T-cell (primary cell): ENCODE measurements at regions not wholly inside any gene's neighbourhood (a gene's known extent, or its start where the extent isn't known, plus 50 kb on each side); places are given as distances from the start of the nearest gene placed in this dataset.

Source experiments
- ATAC-seq, 4 experiments: fragments of 200-7000 bp in 3 of 4; fragments of 150-1000 bp in 1 of 4; cut with Tn5 transposase; replicated peaks in 1 of 4; 1 replicate in 3 of 4; 2 replicates in 1 of 4; pipeline ENCODE4 v1.10.0; 2021; ENCODE audit warnings: moderate library complexity in 3 of 4, mild to moderate bottlenecking in 2 of 4, moderate number of reproducible peaks in 1 of 4
- CTCF ChIA-PET, 2 donors: fragments of 300-600 bp; sonication (Branson Sonifier 250); formaldehyde crosslinking; loops; one replicate each; lab custom pipeline; 2022; ENCODE audit warnings: antibody characterized with exemption in 2 of 2; lab: Charles Lee
- POLR2A ChIA-PET, 2 donors: fragments of 300-600 bp; sonication (Branson Sonifier 250); formaldehyde crosslinking; loops; one replicate each; lab custom pipeline; 2022; ENCODE audit warnings: antibody characterized with exemption in 2 of 2; lab: Charles Lee
- DNase-seq, 35 experiments: peaks; one replicate each; pipeline versions ENCODE4 v3.0.0 to v3.0.0-alpha.2; 2013 to 2023
- H3K27ac ChIP-seq: one replicate; pipeline ENCODE4 v1.5.1; 2013; ENCODE audit warnings: low read length
- H3K27me3 ChIP-seq, 2 experiments: replicated peaks in 1 of 2; 1 replicate in 1 of 2; 2 replicates in 1 of 2; pipeline versions ENCODE4 v1.6.1 to v1.7.0; 2013; ENCODE audit warnings: low read length in 1 of 2, mixed read lengths in 1 of 2; ENCODE audit not compliant: control insufficient read depth in 2 of 2, insufficient read depth in 2 of 2; ENCODE audit errors: extremely low read depth in 1 of 2
- H3K36me3 ChIP-seq, 2 donors: 1 replicate in 1 of 2; 2 replicates in 1 of 2; pipeline versions ENCODE4 v1.6.1 to v1.7.0; 2013; ENCODE audit warnings: low read length in 1 of 2; ENCODE audit not compliant: control insufficient read depth in 2 of 2, insufficient read depth in 1 of 2; ENCODE audit errors: extremely low read depth in 1 of 2
- H3K4me1 ChIP-seq, 2 experiments: 1 replicate in 1 of 2; 2 replicates in 1 of 2; pipeline versions ENCODE4 v1.6.1 to v1.7.0; 2013; ENCODE audit warnings: low read length in 2 of 2, mixed read lengths in 1 of 2; ENCODE audit not compliant: insufficient read depth in 2 of 2, control insufficient read depth in 1 of 2; ENCODE audit errors: extremely low read depth in 1 of 2
- H3K4me3 ChIP-seq, 2 donors: 1 replicate in 1 of 2; 2 replicates in 1 of 2; pipeline versions ENCODE4 v1.5.1 to v1.7.0; 2013; ENCODE audit warnings: mild to moderate bottlenecking in 2 of 2, low read length in 1 of 2, moderate library complexity in 1 of 2; ENCODE audit not compliant: control insufficient read depth in 1 of 2; ENCODE audit errors: extremely low read depth in 1 of 2
- H3K9me3 ChIP-seq: 2 replicates; pipeline ENCODE4 v1.7.0; 2013
- H3K27ac Mint-ChIP-seq, 2 donors: one replicate each; pipeline ENCODE4 v1.8.0; 2020 to 2021; ENCODE audit warnings: mild to moderate bottlenecking in 2 of 2, mixed read lengths in 2 of 2
- H3K27me3 Mint-ChIP-seq, 2 donors: one replicate each; pipeline ENCODE4 v1.8.0; 2021 to 2022; ENCODE audit warnings: mixed read lengths in 2 of 2
- H3K36me3 Mint-ChIP-seq: one replicate; pipeline ENCODE4 v1.8.0; 2021; ENCODE audit warnings: mixed read lengths
- H3K4me1 Mint-ChIP-seq, 3 donors: one replicate each; pipeline ENCODE4 v1.8.0; 2020 to 2022; ENCODE audit warnings: mixed read lengths in 3 of 3, mild to moderate bottlenecking in 1 of 3
- H3K4me3 Mint-ChIP-seq, 3 donors: one replicate each; pipeline ENCODE4 v1.8.0; 2020 to 2022; ENCODE audit warnings: mild to moderate bottlenecking in 3 of 3, mixed read lengths in 3 of 3, moderate library complexity in 3 of 3
- H3K9me3 Mint-ChIP-seq, 3 donors: one replicate each; pipeline ENCODE4 v1.8.0; 2020 to 2022; ENCODE audit warnings: mixed read lengths in 3 of 3
- WGBS: methylation state at CpG from one replicate; pipeline ENCODE4 v1.1.5; 2013; ENCODE audit warnings: missing lambda C conversion rate; ENCODE audit not compliant: insufficient coverage; 5-methylcytosine and 5-hydroxymethylcytosine counted together

DNA sequence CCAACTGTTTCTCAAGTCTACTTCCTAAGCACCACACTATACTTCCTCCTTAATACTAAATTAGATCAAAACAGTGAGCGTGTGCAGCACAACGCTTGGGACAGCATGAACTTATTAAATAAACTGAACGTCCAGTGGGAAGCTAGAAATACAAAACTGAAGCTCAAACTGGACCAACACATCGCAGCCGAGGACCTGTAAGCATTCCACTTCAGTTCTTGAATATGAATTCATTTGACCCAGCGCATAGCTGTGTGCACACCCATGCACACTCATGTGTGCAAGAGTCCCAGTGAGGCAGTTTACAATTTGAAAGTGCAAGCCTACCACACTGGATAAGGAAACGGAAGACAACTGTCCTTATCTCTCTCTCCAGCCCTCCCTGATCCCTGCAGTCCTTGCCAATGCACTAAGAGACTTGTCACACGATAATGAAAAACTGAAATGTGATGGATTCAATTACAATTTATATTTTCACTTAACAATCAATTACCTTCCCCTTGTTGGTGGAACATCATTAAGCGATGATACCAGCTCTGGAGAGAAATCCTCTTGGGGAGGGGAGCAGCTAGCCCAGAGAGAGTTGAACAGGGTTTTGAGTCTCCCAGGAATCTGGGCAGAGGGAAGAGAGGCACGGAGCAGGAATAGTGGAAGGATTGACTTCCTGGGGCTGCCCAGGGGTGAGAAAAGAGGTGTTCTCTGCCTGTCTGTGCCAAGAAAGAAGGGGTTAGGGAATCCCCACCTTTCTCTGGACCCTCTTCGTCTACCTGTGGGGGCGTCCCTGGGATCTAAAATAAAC lies 186.5 kb upstream of the KLHL29 start:
- WGBS: 79% methylated on average over 10 of the region's 12 CpGs
- ATAC-seq (no peak), DNase-seq (no peak)
- Histone ChIP-seq H3K27ac (no peak overlapping the region), H3K27me3 (no peaks in the 10 kb centered on the region), H3K4me1 (no peaks in the 10 kb centered on the region), H3K36me3 (no peaks in the 10 kb centered on the region), H3K9me3 (no peaks in the 10 kb centered on the region), H3K4me3 (no peak overlapping the region)
- Mint-ChIP-seq H3K4me3 (no peak overlapping the region), H3K36me3 (no peaks in the 10 kb centered on the region), H3K4me1 (no peaks in the 10 kb centered on the region), H3K27ac (no peak overlapping the region), H3K27me3 (peaks cover 1 to 9% of the 10 kb centered on the region in 2 donors), H3K9me3 (peaks cover 0 to 11% (median 8%) of the 10 kb centered on the region in 3 donors)
- CTCF ChIA-PET: interaction anchor here in 1 of 2 donors (0.6 kb wide), 1 partner anchor 15 kb away, joined by 3 read pairs; no protein-coding TSS in a partner anchor
- POLR2A ChIA-PET: no interaction called here

DNA sequence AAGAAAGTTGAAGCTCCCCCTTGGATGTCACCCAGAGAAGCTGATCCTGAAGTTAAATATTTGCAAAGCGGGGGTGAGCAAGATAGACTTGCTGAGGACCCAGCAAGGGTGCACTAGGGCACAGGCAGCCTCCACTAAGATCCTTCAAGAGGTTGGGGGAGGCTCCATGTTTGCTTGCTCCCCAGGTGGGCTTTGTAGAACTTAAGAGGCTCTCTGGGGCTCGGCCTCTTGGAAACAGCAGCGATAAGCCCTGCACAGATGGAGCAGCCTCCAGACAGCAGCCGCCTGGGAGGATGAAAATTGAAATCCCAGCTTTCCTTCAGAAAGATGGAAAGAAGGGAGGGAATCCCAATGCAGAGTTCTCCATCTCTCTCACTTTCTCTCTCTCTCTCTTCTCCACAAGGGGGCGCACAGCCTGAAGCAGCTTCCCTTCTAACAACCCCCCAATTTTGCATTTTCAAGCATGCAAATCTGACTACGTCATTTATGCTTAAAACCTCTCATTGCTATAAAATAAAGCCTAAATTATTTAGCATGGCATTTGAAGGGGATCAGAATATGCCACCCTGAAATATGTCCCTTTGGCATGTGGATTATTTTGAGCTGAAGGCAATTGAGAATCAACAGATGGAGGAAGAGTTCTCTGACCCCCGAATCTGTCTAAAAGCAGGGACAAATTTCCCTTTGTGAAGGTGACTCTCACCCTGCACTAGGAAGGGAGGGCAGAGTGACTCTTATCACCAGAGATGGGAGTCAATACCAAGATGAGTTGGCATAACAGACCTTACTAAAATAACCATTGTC lies 185.7 kb upstream of the KLHL29 start:
- H3K4me3 Mint-ChIP-seq: no peak overlapping the region
- no peaks in the 10 kb centered on the region for H3K36me3 Mint-ChIP-seq
- no peaks in the 10 kb centered on the region for H3K4me1 Mint-ChIP-seq
- DNase-seq (peak in 1 of 35 experiments; percentile 5), ATAC-seq (no peak)
- Histone ChIP-seq H3K4me1 (no peaks in the 10 kb centered on the region), H3K4me3 (no peak overlapping the region), H3K36me3 (no peaks in the 10 kb centered on the region), H3K9me3 (no peaks in the 10 kb centered on the region), H3K27me3 (no peaks in the 10 kb centered on the region), H3K27ac (no peak overlapping the region)
- H3K27me3 Mint-ChIP-seq: peaks cover 3 to 7% of the 10 kb centered on the region in 2 donors
- H3K9me3 Mint-ChIP-seq: peaks cover 0 to 13% (median 8%) of the 10 kb centered on the region in 3 donors
- CTCF ChIA-PET: interaction anchor here in 1 of 2 donors (0.6 kb wide), 1 partner anchor 14 kb away, joined by 3 read pairs; no protein-coding TSS in a partner anchor
- POLR2A ChIA-PET: no interaction called here
- 92% methylated on average over 1 of the region's 7 CpGs for WGBS
- H3K27ac Mint-ChIP-seq: no peak overlapping the region

DNA sequence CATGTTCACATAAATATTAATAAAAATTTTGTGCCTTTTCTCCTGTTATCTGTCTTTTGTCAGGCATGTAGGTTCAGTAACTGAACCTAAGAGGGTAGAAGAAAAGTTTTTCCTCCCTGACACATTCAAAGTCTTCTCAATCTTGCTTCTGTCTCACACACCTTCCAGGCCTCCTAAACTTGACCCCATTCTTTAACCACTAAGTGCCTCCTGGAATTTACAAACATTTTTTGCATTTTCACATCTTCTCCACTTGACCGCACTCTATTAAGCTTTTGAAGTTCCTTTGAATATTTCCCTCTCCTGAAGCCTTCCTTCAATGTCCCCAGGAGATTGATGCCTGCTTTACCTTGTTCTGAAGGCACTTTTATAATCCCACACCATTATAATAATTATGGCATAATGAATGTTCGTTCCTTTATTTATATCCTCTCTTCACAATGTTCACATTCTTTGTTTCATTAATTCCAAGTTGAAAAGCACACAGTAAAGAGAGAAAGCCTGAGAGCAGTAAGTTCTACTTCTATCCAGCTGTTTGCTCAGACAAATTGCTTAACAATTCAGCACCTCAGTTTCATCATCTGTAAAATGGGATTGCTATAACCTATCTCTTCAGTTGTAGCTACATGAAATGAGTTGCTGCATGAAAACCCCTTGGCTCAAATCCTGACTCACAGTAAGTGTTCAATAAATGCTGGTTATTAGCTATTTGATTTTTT lies 184.8 kb upstream of the KLHL29 start:
- WGBS: 100% methylated on average over 1 of the region's 2 CpGs
- H3K27me3 ChIP-seq: no peaks in the 10 kb centered on the region
- H3K4me3 Mint-ChIP-seq: no peak overlapping the region
- no peaks in the 10 kb centered on the region for H3K36me3 Mint-ChIP-seq
- no peaks in the 10 kb centered on the region for H3K36me3 ChIP-seq
- DNase-seq: no peak
- no peak overlapping the region for H3K4me3 ChIP-seq
- no peak for ATAC-seq
- H3K27ac ChIP-seq: no peak overlapping the region
- H3K4me1 ChIP-seq: no peaks in the 10 kb centered on the region
- H3K9me3 Mint-ChIP-seq: peaks cover 0 to 13% (median 8%) of the 10 kb centered on the region in 3 donors
- peaks cover 3 to 7% of the 10 kb centered on the region in 2 donors for H3K27me3 Mint-ChIP-seq
- no peak overlapping the region for H3K27ac Mint-ChIP-seq
- H3K9me3 ChIP-seq: no peaks in the 10 kb centered on the region
- ChIA-PET CTCF (no interaction called here), POLR2A (no interaction called here)
- H3K4me1 Mint-ChIP-seq: no peaks in the 10 kb centered on the region

DNA sequence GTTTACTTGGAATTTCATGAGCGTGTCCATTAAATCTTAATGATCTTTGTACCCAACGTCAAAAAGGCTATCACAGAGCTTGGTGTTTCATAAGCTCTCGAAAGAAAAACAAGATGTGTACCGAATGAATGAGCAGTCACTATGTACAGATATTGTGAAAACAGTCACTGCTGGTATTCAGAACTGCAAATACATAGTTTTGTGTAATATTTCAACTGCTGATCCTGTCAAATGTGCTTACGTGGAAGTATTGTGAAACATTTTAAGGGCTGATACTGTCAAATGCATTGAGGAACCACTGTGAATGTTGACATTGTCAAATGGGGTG lies 184.2 kb upstream of the KLHL29 start:
- no peaks in the 10 kb centered on the region for H3K36me3 Mint-ChIP-seq
- DNase-seq (no peak), ATAC-seq (no peak)
- no peaks in the 10 kb centered on the region for H3K4me1 ChIP-seq
- H3K36me3 ChIP-seq: no peaks in the 10 kb centered on the region
- CTCF ChIA-PET: no interaction called here
- H3K4me3 Mint-ChIP-seq: no peak overlapping the region
- H3K9me3 ChIP-seq: no peaks in the 10 kb centered on the region
- POLR2A ChIA-PET: no interaction called here
- H3K4me3 ChIP-seq: no peak overlapping the region
- H3K27me3 ChIP-seq: peaks cover 0 to 3% of the 10 kb centered on the region in 2 experiments
- no peaks in the 10 kb centered on the region for H3K4me1 Mint-ChIP-seq
- no peak overlapping the region for H3K27ac ChIP-seq
- WGBS: 87% methylated on average over 5 of the region's 5 CpGs
- no peak overlapping the region for H3K27ac Mint-ChIP-seq
- H3K9me3 Mint-ChIP-seq: peaks cover 0 to 13% (median 8%) of the 10 kb centered on the region in 3 donors
- peaks cover 4 to 7% of the 10 kb centered on the region in 2 donors for H3K27me3 Mint-ChIP-seq

DNA sequence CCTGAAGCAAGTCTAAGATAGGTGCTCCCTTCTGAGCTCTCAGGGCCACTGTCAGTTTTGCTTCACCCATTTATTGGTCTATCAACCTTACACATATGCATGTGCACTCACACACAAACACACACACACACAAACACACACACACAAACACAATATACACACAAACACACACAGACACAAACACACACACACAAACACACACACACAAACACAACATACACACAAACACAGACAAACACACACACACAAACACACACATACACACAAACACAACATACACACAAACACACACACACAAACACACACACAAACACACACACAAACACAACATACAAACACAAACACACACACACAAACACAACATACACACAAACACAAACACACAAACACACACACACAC lies 181.6 kb upstream of the KLHL29 start:
- Mint-ChIP-seq H3K36me3 (no peaks in the 10 kb centered on the region), H3K27me3 (peaks cover 13 to 16% of the 10 kb centered on the region in 2 donors), H3K4me1 (no peaks in the 10 kb centered on the region), H3K9me3 (peaks cover 0 to 13% (median 8%) of the 10 kb centered on the region in 3 donors), H3K27ac (no peak overlapping the region), H3K4me3 (no peak overlapping the region)
- Histone ChIP-seq H3K36me3 (no peaks in the 10 kb centered on the region), H3K9me3 (no peaks in the 10 kb centered on the region), H3K4me1 (no peaks in the 10 kb centered on the region), H3K27ac (no peak overlapping the region), H3K27me3 (peaks cover 0 to 5% of the 10 kb centered on the region in 2 experiments), H3K4me3 (no peak overlapping the region)
- no peak for ATAC-seq
- CTCF ChIA-PET: no interaction called here
- POLR2A ChIA-PET: no interaction called here
- no peak for DNase-seq

DNA sequence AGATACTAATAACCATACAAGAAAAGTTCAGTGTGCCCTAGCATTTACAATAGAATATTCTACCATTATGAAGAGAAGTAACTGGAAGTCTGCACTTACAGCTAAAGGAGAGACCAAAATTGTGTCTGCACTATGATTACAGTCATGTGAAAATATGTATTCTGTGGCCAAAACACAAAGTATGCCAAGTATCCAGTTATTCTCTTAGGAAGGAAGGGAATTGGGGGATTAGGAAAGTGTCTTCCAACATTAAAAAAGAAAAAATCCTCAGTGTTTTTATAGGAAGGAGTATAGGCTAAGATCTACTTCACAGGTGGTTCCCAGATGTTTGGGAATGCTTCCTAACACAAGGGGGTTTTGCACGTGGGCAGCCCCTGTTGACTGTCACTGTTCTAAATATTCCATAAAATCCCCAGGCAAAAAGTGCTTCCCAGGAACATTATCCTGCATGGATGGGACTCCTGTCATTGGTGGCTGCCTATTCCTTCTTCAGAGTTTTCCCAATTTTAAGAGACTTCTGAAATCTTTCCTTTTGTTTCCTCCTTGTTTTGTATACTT lies 180.2 kb upstream of the KLHL29 start:
- DNase-seq (no peak), ATAC-seq (no peak)
- Histone ChIP-seq H3K9me3 (no peaks in the 10 kb centered on the region), H3K4me3 (no peak overlapping the region), H3K36me3 (no peaks in the 10 kb centered on the region), H3K27me3 (peaks cover 0 to 5% of the 10 kb centered on the region in 2 experiments), H3K27ac (no peak overlapping the region), H3K4me1 (no peaks in the 10 kb centered on the region)
- peaks cover 16 to 24% of the 10 kb centered on the region in 2 donors for H3K27me3 Mint-ChIP-seq
- WGBS: 57% methylated on average over 1 of the region's 1 CpG
- ChIA-PET POLR2A (no interaction called here), CTCF (no interaction called here)
- H3K36me3 Mint-ChIP-seq: no peaks in the 10 kb centered on the region
- peaks cover 0 to 13% (median 4%) of the 10 kb centered on the region in 3 donors for H3K9me3 Mint-ChIP-seq
- no peak overlapping the region for H3K4me3 Mint-ChIP-seq
- H3K4me1 Mint-ChIP-seq: no peaks in the 10 kb centered on the region
- H3K27ac Mint-ChIP-seq: no peak overlapping the region
